Activated CD4-positive, alpha-beta T cell treated with anti-CD3 and anti-CD28 coated beads for 1 hour (primary cell): ENCODE measurements at regions not wholly inside any gene's neighbourhood (a gene's known extent, or its start where the extent isn't known, plus 50 kb on each side); places are given as distances from the start of the nearest gene placed in this dataset.

ENCODE experiments used
- DNase-seq: peaks from one replicate; pipeline ENCODE4 v3.0.0-alpha.2; 2020

GRCh38 chr6:100130630-100131029 lies 136.6 kb upstream of the MCHR2 start:
- DNase-seq = no peak

GRCh38 chr6:100126790-100127484 lies 132.9 kb upstream of the MCHR2 start:
- no peak for DNase-seq

- DNase-seq = no peak
Observed at GRCh38 chr6:100121854-100122609, 128.0 kb upstream of the MCHR2 start.

GRCh38 chr6:100119261-100119660 lies 125.2 kb upstream of the MCHR2 start:
- no peak for DNase-seq

GRCh38 chr6:100118301-100118700 lies 124.3 kb upstream of the MCHR2 start:
- no peak for DNase-seq

- DNase-seq = no peak
Observed at GRCh38 chr6:100117680-100118079, 123.7 kb upstream of the MCHR2 start.

- no peak for DNase-seq
Observed at GRCh38 chr6:100116411-100117194, 122.6 kb upstream of the MCHR2 start.

- DNase-seq = no peak
Observed at GRCh38 chr6:100115407-100116101, 121.5 kb upstream of the MCHR2 start.

- no peak for DNase-seq
Observed at GRCh38 chr6:100112855-100113508, 119.0 kb upstream of the MCHR2 start.

- DNase-seq = no peak
Observed at GRCh38 chr6:100105919-100106529, 112.0 kb upstream of the MCHR2 start.

- DNase-seq = no peak
Observed at GRCh38 chr6:100105138-100105537, 111.1 kb upstream of the MCHR2 start.

- DNase-seq = no peak
Observed at GRCh38 chr6:100103931-100104330, 109.9 kb upstream of the MCHR2 start.

- no peak for DNase-seq
Observed at GRCh38 chr6:100103194-100103593, 109.2 kb upstream of the MCHR2 start.

- DNase-seq = no peak
Observed at GRCh38 chr6:100101644-100102043, 107.6 kb upstream of the MCHR2 start.

GRCh38 chr6:100100776-100101175 lies 106.8 kb upstream of the MCHR2 start:
- DNase-seq = no peak

- DNase-seq = no peak
Observed at GRCh38 chr6:100099189-100100074, 105.4 kb upstream of the MCHR2 start.

GRCh38 chr6:100096936-100097335 lies 102.9 kb upstream of the MCHR2 start:
- DNase-seq = no peak

- DNase-seq = no peak
Observed at GRCh38 chr6:100096341-100096740, 102.3 kb upstream of the MCHR2 start.

GRCh38 chr6:100093405-100093804 lies 99.4 kb upstream of the MCHR2 start:
- DNase-seq = no peak

GRCh38 chr6:100088009-100088408 lies 94.0 kb upstream of the MCHR2 start:
- no peak for DNase-seq

GRCh38 chr6:100084991-100085364 lies 91.0 kb upstream of the MCHR2 start:
- no peak for DNase-seq
